ENCODE measurements at regions not wholly inside any gene's neighbourhood (a gene's known extent, or its start where the extent isn't known, plus 50 kb on each side); places are given as distances from the start of the nearest gene placed in this dataset.

DNA sequence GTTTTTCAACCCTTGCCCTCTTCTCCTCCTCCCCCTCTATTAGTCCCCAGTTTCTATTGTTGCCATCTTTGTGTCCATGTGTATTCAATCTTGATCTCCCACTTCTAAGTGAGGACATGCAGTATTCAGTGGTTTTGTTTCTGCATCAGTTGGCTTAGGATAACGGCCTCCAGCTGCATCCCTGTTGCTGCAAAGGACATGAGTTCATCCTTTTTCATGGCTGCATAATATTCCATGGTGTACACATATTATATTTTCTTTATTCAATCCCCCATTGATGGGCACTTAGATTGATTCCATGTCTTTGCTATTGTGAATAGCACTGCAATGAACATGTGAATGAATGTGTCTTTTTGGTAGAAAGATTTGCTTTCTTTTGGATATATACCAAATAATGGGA, 190.4 kb upstream of the LYZL1 start:
- DNase-seq, result no peak

GRCh38 chr10:29099001-29099400, 189.9 kb upstream of the LYZL1 start:
- DNase-seq, result no peak

DNA sequence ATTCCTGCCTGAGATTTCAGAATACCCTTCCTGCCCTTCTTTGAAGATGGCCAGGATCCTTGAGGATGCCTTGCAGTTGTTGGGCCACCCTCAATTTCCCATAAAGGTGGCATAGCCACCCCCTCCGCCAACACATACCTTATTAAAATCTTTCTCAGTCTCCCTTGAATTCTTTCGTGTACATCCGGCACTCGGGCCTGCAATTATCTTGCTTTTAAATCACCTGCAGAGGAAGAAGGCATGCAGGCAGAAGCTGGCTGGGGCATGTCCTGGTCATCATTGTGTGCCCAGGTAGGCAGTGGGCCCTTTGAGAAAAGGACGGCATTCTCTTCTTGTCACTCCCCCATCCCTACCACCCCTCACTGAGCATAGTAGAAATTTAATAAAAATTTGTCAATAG, 189.5 kb upstream of the LYZL1 start:
- DNase-seq, result no peak

DNA sequence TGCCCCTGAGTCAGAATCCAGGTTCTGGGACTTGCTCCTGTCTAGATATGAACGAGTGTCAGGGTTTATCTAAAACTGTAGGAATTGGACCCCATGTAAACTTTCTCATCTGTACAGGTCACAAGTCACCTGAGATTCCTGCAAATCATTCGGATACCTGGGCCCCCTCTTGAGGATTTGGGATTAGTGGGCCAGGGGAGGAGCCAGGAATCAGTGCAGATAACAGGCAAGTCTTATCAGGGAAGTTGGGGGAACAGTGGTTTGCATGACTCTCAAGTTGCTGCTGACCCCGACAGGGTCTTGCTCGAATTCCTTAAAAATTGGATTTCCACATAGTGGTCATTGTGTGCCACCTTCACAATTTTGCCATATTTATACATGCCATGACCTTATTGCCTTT, 188.4 kb upstream of the LYZL1 start:
- no peak for DNase-seq

DNA sequence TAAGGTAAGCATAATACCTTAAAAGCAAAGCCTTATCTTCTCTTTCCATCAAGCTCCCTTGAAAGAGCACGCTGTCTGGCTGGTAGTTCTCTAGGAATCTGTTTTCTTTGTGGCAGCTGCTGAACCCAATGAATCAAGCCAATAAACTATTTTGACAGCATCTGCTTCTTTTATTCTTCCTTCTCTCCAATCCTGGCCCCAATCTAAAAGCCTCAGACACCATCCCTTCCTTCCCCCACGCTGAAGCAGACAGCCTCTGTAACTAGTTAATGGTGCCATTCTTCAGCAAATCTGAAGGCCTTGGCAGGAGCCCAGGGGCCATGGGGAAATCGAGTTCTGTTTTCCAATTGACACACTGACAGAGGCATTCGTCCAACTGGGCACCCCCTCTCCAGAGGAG, 186.6 kb upstream of the LYZL1 start:
- DNase-seq, result no peak

DNA sequence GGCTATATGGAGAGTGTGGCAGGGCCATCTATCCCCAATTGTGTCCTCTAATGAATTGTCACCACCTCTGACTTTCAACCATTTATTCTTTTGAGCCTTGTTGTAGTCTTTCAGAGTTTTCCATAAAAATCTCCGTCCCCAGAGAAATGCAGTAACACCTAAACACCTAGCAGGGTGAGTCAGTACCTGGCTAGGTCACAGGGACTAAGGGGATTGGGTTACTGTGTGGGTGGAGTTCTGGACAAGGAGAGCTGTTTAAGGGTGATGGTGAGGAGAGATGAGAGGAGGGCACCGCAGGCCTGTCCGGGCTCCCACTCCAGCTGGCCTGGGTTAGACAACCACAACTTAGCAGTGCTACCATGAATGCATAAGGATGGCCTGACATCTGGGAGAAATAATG, 186.2 kb upstream of the LYZL1 start:
- DNase-seq, result no peak

DNA sequence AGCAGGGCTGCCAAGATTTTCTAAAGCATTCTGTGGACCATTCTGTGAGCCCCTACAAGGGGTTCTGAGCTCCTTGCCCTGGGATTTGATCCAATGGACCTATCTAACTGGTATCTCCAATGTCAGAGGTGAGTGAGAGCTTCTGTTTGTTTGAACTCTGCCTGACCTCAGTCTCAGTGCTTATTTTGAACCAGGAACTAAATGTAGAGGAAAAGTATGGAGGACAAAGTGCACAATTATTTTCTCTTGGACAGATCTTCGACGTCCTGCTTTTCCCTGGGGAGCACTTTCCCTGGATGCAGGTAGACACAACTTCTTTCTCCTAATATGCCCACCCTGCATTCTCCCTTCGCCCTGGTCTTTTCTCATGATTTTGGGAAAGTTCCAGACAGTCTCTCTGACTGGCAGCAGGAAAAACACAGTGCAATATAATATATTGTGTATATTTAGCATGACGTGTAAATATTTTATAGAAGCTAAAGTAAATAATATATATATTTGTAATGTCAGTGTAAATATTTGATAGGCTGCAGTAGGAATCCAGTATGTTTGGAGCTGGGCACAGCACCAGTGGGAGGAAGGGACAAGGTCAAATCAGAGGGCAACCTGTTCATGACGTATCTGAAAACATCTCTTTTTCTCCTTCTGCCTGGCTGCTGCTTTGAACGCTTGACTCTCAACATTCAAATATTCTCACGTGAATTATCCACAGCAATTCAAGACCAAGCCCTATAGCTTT, 184.0 kb upstream of the LYZL1 start:
- DNase-seq, result no peak

- no peak for DNase-seq
These were observed 183.2 kb upstream of the LYZL1 start for GRCh38 chr10:29105516-29106215.

DNA sequence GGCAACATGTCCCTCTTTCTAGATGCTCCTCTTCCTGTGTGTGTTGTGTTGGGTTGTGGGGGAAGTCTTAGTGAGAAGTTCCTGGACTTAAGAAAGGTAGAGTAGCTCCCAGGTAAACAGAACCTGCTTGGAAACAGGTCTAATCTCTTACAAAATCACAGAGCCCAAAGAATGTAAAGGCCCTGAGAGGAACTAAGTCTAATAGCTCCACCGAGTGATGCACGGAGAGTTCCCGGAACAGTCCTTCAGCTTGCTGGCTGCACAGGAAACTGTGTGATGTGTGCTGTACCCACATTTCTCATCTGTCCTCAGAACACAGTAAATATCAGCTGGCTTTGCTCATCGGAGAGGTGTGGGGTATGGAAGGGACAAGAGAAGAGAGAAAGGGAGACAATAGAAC, 182.6 kb upstream of the LYZL1 start:
- DNase-seq, result no peak

GRCh38 chr10:29107866-29108498, 180.9 kb upstream of the LYZL1 start:
- DNase-seq, result no peak

DNA sequence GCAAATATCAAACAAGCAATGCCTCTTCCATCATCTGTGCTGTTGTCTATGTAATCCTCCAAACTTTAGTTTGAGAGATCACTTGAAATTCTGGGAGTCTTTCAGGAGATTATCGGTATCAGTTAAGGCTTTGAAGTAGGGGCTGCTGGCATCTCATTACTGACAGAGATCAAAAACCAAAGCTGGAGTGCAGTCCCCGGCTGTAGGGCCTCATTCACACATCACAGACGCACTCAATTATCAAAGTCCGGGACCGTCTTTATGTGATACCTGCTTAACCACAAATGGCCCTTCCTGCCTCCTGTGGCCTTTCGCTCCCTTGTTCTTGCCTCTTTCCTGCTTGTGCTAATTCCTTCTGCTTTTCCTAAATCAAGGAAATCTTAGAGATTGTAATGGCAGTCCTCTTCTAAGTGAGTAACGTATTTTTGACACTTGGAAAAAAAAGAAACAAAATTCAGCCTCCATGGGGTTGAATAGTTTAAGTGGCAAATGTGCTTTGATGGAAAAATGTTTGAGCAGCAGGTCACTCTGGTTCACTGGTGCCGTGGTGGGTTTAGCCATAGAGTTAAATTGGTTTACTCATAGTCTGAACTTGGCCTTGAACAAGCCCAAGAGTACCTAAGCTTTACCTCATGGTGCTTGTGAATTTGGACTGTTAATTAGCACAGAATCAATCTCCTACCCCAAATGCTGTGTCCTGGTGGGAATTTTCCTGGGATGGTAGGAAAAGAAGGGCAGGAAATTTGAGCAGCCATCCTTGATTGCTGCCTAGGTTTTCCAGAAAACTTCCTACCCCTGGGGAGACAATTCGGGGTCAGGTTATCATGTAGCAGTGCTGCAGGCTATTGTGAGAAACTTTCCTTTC, 178.9 kb upstream of the LYZL1 start:
- DNase-seq, result no peak

GRCh38 chr10:29112827-29113615, 175.8 kb upstream of the LYZL1 start:
- no peak for DNase-seq

DNA sequence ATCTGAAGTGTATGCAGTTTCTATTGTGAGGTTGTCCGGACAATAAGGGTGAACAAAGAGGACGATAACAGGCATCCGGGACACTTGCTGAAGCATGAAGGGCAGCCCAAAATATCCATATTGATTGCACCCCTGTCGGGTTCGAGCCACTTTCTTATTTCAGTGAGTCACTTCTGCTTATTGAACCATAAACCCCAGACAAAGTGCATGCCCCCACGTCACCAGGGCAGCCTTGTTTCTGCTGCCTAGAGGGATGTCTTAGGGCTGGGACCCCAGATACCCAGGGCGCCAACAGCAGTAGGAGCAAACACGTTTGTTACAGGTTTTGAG, 175.3 kb upstream of the LYZL1 start:
- DNase-seq, result no peak

DNA sequence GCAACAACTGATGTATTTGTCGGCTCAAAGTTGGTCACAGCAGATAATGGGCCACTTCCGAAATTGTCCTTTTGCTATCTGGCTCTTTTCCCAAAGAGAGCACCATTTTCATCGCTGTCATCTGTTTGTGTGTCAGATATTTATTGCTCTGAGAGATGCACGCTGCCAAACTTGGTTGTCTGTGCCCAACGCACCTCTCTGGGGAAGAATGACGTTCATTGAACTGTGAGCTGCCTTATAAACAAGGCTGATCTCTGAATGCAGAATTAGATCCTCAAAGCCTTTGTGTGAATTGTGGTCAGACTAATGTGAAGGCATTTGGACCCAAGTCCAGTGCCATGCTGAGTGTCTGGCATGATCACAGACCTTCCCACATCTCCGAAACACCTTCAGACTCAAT, 174.7 kb upstream of the LYZL1 start:
- no peak for DNase-seq

DNA sequence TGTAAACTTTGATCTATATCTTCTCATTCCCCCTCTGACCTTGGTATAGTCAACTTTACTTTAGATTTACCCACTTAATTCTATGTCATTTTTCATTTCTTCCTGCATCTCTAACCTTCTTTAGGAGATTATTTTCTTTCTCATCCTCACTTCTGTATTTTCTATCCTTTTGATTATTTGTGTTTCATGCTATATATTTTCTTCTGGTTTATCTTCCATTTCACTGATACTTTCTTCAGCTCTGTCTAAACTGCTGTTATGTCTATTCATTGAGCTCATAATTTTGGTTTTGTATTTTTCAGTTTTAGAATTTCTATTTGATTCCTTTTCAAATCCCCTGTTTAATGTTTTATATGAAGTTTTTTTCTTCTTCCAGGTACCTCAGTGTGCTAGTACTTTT, 171.1 kb upstream of the LYZL1 start:
- DNase-seq, result no peak

DNA sequence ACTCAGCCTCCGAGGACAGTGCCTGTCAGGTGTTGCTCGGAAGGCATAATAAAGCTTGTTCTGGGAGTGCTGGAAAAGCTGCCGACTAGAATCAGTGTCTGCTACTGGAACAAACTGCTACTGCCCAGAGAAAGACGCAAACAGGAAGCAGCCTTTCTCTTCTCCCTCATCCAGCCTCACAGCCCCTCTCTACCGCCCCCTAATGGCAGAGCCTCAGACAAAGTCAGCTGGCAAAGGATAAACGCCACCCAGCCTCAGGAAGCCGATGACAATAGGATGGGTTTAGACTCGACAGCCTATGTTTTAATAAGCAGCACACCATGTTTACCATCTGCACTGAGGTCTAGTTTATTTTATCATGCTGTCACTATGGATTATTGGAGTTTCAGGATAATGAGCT, 169.5 kb upstream of the LYZL1 start:
- no peak for DNase-seq

- no peak for DNase-seq
These were observed 168.7 kb upstream of the LYZL1 start for GRCh38 chr10:29120216-29120615.

GRCh38 chr10:29124864-29125263, 164.0 kb upstream of the LYZL1 start:
- no peak for DNase-seq

DNA sequence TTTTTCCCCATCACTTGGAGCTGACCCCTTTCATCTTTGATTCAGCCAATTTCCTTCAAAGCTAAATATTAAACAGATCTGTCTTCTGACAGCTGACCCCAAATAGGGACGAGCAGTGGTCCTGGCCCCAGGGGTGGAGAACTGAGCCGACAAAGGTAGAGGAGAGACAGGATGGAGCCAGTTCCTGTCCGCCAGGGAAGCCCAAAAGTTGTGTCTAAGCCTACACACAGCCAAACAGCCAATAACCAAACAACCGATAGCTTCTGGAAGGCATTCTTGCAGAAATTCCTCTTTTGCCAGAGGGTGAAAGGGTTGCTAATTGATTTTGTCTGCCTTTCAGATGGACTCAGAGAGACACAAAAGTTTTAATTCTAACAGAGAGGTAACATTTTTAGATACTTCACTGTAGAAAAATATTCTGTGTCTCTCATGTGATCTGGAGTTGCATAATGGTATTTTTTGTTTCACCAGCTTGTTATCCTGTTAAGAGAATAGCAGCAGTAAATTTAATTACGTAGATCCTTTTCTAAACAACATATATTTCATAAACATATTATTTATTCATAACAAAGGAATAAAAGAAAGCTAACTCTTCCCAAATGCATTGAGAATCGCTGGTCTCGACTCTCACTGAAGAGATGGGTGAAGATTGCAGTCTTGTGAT, 161.7 kb upstream of the LYZL1 start:
- DNase-seq, result no peak

GRCh38 chr10:29127731-29128130, 161.1 kb upstream of the LYZL1 start:
- DNase-seq, result no peak

- no peak for DNase-seq
These were observed 158.6 kb upstream of the LYZL1 start for GRCh38 chr10:29130190-29130673.

Measured in GF-D8 (cell line).